Activated CD4-positive, alpha-beta T cell treated with anti-CD3 and anti-CD28 coated beads, Interleukin-2, amount 10 ng/mL, durations not matched to agents 24 days and 14 days (primary cell): ENCODE measurements at regions not wholly inside any gene's neighbourhood (a gene's known extent, or its start where the extent isn't known, plus 50 kb on each side); places are given as distances from the start of the nearest gene placed in this dataset.

Experiments
- DNase-seq: peaks from one replicate; pipeline ENCODE4 v3.0.0; 2022
- H3K27ac Mint-ChIP-seq: one replicate; pipeline ENCODE4 v1.8.0; 2022; ENCODE audit warnings: mild to moderate bottlenecking, mixed read lengths
- H3K27me3 Mint-ChIP-seq: one replicate; pipeline ENCODE4 v1.8.0; 2022; ENCODE audit warnings: mixed read lengths
- H3K36me3 Mint-ChIP-seq: one replicate; pipeline ENCODE4 v1.8.0; 2022; ENCODE audit warnings: low read depth, mild to moderate bottlenecking, mixed read lengths
- H3K4me1 Mint-ChIP-seq: one replicate; pipeline ENCODE4 v1.8.0; 2021; ENCODE audit warnings: mixed read lengths
- H3K4me3 Mint-ChIP-seq: one replicate; pipeline ENCODE4 v1.8.0; 2022; ENCODE audit warnings: mild to moderate bottlenecking, moderate library complexity, mixed read lengths
- H3K9me3 Mint-ChIP-seq: one replicate; pipeline ENCODE4 v1.8.0; 2021; ENCODE audit warnings: mixed read lengths
- intact Hi-C: fragments of 100-400 bp; cut with micrococcal nuclease; formaldehyde crosslinking; loops from one replicate; pipeline ENCODE4 v1.15.1; 2023

- Mint-ChIP-seq H3K36me3 (no peaks in the 10 kb centered on the region), H3K4me3 (no peak overlapping the region), H3K4me1 (no peaks in the 10 kb centered on the region), H3K9me3 (no peaks in the 10 kb centered on the region), H3K27me3 (no peaks in the 10 kb centered on the region), H3K27ac (no peak overlapping the region)
- intact Hi-C loops = no loop called here
- no peak for DNase-seq
Measured at GRCh38 chr17:70763018-70763417, 593.7 kb downstream of the KCNJ2 start.

GRCh38 chr17:70767102-70767701 lies 597.9 kb downstream of the KCNJ2 start:
- Mint-ChIP-seq H3K27ac (no peak overlapping the region), H3K4me1 (no peaks in the 10 kb centered on the region), H3K27me3 (no peaks in the 10 kb centered on the region), H3K9me3 (no peaks in the 10 kb centered on the region), H3K4me3 (no peak overlapping the region), H3K36me3 (no peaks in the 10 kb centered on the region)
- DNase-seq = no peak
- intact Hi-C loops = no loop called here

GRCh38 chr17:70769956-70770355 lies 600.6 kb downstream of the KCNJ2 start:
- no peak overlapping the region for H3K4me3 Mint-ChIP-seq
- DNase-seq = no peak
- no peaks in the 10 kb centered on the region for H3K9me3 Mint-ChIP-seq
- no peak overlapping the region for H3K27ac Mint-ChIP-seq
- intact Hi-C loops = no loop called here
- no peaks in the 10 kb centered on the region for H3K36me3 Mint-ChIP-seq
- no peaks in the 10 kb centered on the region for H3K27me3 Mint-ChIP-seq
- no peaks in the 10 kb centered on the region for H3K4me1 Mint-ChIP-seq

- no peaks in the 10 kb centered on the region for H3K4me1 Mint-ChIP-seq
- H3K27ac Mint-ChIP-seq = no peak overlapping the region
- H3K4me3 Mint-ChIP-seq = no peak overlapping the region
- no peaks in the 10 kb centered on the region for H3K27me3 Mint-ChIP-seq
- no peak for DNase-seq
- intact Hi-C loops = no loop called here
- H3K9me3 Mint-ChIP-seq = no peaks in the 10 kb centered on the region
- H3K36me3 Mint-ChIP-seq = no peaks in the 10 kb centered on the region
Measured at GRCh38 chr17:70771804-70772386, 602.6 kb downstream of the KCNJ2 start.

GRCh38 chr17:70772761-70773160 lies 603.4 kb downstream of the KCNJ2 start:
- H3K9me3 Mint-ChIP-seq = no peaks in the 10 kb centered on the region
- H3K4me3 Mint-ChIP-seq = no peak overlapping the region
- H3K27me3 Mint-ChIP-seq = no peaks in the 10 kb centered on the region
- H3K27ac Mint-ChIP-seq = no peak overlapping the region
- no peaks in the 10 kb centered on the region for H3K4me1 Mint-ChIP-seq
- H3K36me3 Mint-ChIP-seq = no peaks in the 10 kb centered on the region
- DNase-seq = no peak
- intact Hi-C loops = no loop called here

- Mint-ChIP-seq H3K27me3 (no peaks in the 10 kb centered on the region), H3K27ac (no peak overlapping the region), H3K4me1 (no peaks in the 10 kb centered on the region), H3K4me3 (no peak overlapping the region), H3K9me3 (no peaks in the 10 kb centered on the region), H3K36me3 (no peaks in the 10 kb centered on the region)
- no peak for DNase-seq
- intact Hi-C loops = no loop called here
Measured at GRCh38 chr17:70773258-70773657, 603.9 kb downstream of the KCNJ2 start.

GRCh38 chr17:70774339-70775117 lies 605.2 kb downstream of the KCNJ2 start:
- Mint-ChIP-seq H3K9me3 (no peaks in the 10 kb centered on the region), H3K36me3 (no peaks in the 10 kb centered on the region), H3K27me3 (no peaks in the 10 kb centered on the region), H3K27ac (no peak overlapping the region), H3K4me3 (no peak overlapping the region), H3K4me1 (no peaks in the 10 kb centered on the region)
- no peak for DNase-seq
- intact Hi-C loops = no loop called here

GRCh38 chr17:70775679-70776078 lies 606.3 kb downstream of the KCNJ2 start:
- Mint-ChIP-seq H3K27me3 (no peaks in the 10 kb centered on the region), H3K4me1 (no peaks in the 10 kb centered on the region), H3K27ac (no peak overlapping the region), H3K9me3 (no peaks in the 10 kb centered on the region), H3K4me3 (no peak overlapping the region), H3K36me3 (no peaks in the 10 kb centered on the region)
- DNase-seq = no peak
- intact Hi-C loops = no loop called here

- no peak for DNase-seq
- Mint-ChIP-seq H3K4me3 (no peak overlapping the region), H3K36me3 (no peaks in the 10 kb centered on the region), H3K4me1 (no peaks in the 10 kb centered on the region), H3K27me3 (no peaks in the 10 kb centered on the region), H3K27ac (no peak overlapping the region), H3K9me3 (no peaks in the 10 kb centered on the region)
- intact Hi-C loops = no loop called here
Measured at GRCh38 chr17:70776441-70776840, 607.1 kb downstream of the KCNJ2 start.

GRCh38 chr17:70780031-70780430 lies 610.7 kb downstream of the KCNJ2 start:
- Mint-ChIP-seq H3K4me1 (no peaks in the 10 kb centered on the region), H3K9me3 (no peaks in the 10 kb centered on the region), H3K27me3 (no peaks in the 10 kb centered on the region), H3K27ac (no peak overlapping the region), H3K36me3 (no peaks in the 10 kb centered on the region), H3K4me3 (no peak overlapping the region)
- intact Hi-C loops = no loop called here
- no peak for DNase-seq

- no peak for DNase-seq
- Mint-ChIP-seq H3K9me3 (no peaks in the 10 kb centered on the region), H3K36me3 (no peaks in the 10 kb centered on the region), H3K4me3 (no peak overlapping the region), H3K4me1 (no peaks in the 10 kb centered on the region), H3K27ac (no peak overlapping the region), H3K27me3 (no peaks in the 10 kb centered on the region)
- intact Hi-C loops = no loop called here
Measured at GRCh38 chr17:70786081-70786480, 616.7 kb downstream of the KCNJ2 start.

GRCh38 chr17:70787721-70788300 lies 618.5 kb downstream of the KCNJ2 start:
- Mint-ChIP-seq H3K36me3 (no peaks in the 10 kb centered on the region), H3K9me3 (no peaks in the 10 kb centered on the region), H3K27ac (no peak overlapping the region), H3K4me3 (no peak overlapping the region), H3K27me3 (no peaks in the 10 kb centered on the region), H3K4me1 (no peaks in the 10 kb centered on the region)
- no peak for DNase-seq
- intact Hi-C loops = no loop called here

GRCh38 chr17:70791748-70792443 lies 622.6 kb downstream of the KCNJ2 start:
- no peak for DNase-seq
- H3K27me3 Mint-ChIP-seq = no peaks in the 10 kb centered on the region
- no peak overlapping the region for H3K4me3 Mint-ChIP-seq
- no peaks in the 10 kb centered on the region for H3K4me1 Mint-ChIP-seq
- intact Hi-C loops = no loop called here
- no peaks in the 10 kb centered on the region for H3K36me3 Mint-ChIP-seq
- H3K27ac Mint-ChIP-seq = no peak overlapping the region
- H3K9me3 Mint-ChIP-seq = no peaks in the 10 kb centered on the region

GRCh38 chr17:70794738-70795137 lies 625.4 kb downstream of the KCNJ2 start:
- H3K27me3 Mint-ChIP-seq = no peaks in the 10 kb centered on the region
- no peak overlapping the region for H3K4me3 Mint-ChIP-seq
- no peaks in the 10 kb centered on the region for H3K36me3 Mint-ChIP-seq
- peaks cover 4% of the 10 kb centered on the region for H3K9me3 Mint-ChIP-seq
- no peak for DNase-seq
- no peak overlapping the region for H3K27ac Mint-ChIP-seq
- H3K4me1 Mint-ChIP-seq = no peaks in the 10 kb centered on the region
- intact Hi-C loops = no loop called here
